ENCODE measurements at regions not wholly inside any gene's neighbourhood (a gene's known extent, or its start where the extent isn't known, plus 50 kb on each side); places are given as distances from the start of the nearest gene placed in this dataset.

- no peak for DNase-seq (ENCODE audit: low read depth)
- H3K4me3 ChIP-seq (ENCODE audit: low read depth, low read length), result no peak overlapping the region
- no peak for TF ChIP-seq CTCF (IDR thresholded peaks at IDR 0.05; ENCODE audit: insufficient read depth, low read length)
Observed at GRCh38 chr5:118165619-118166018, 822.7 kb downstream of the DTWD2 start.

- no peak for DNase-seq (ENCODE audit: low read depth)
- no peak overlapping the region for H3K4me3 ChIP-seq (ENCODE audit: low read depth, low read length)
- no peak for TF ChIP-seq CTCF (IDR thresholded peaks at IDR 0.05; ENCODE audit: insufficient read depth, low read length)
Observed at GRCh38 chr5:118156181-118156580, 832.2 kb downstream of the DTWD2 start.

GRCh38 chr5:118146824-118147223, 841.5 kb downstream of the DTWD2 start:
- no peak for TF ChIP-seq CTCF (IDR thresholded peaks at IDR 0.05; ENCODE audit: insufficient read depth, low read length)
- no peak overlapping the region for H3K4me3 ChIP-seq (ENCODE audit: low read depth, low read length)
- DNase-seq (ENCODE audit: low read depth), result no peak

GRCh38 chr5:118144540-118144939, 843.8 kb downstream of the DTWD2 start:
- TF ChIP-seq CTCF (IDR thresholded peaks at IDR 0.05; ENCODE audit: insufficient read depth, low read length), result no peak
- H3K4me3 ChIP-seq (ENCODE audit: low read depth, low read length), result no peak overlapping the region
- no peak for DNase-seq (ENCODE audit: low read depth)

- TF ChIP-seq CTCF (IDR thresholded peaks at IDR 0.05; ENCODE audit: insufficient read depth, low read length), result no peak
- no peak overlapping the region for H3K4me3 ChIP-seq (ENCODE audit: low read depth, low read length)
- no peak for DNase-seq (ENCODE audit: low read depth)
Observed at GRCh38 chr5:118139361-118139760, 849.0 kb downstream of the DTWD2 start.

- DNase-seq (ENCODE audit: low read depth), result no peak
- no peak overlapping the region for H3K4me3 ChIP-seq (ENCODE audit: low read depth, low read length)
- TF ChIP-seq CTCF (IDR thresholded peaks at IDR 0.05; ENCODE audit: insufficient read depth, low read length), result no peak
Observed at GRCh38 chr5:118126159-118126558, 862.2 kb downstream of the DTWD2 start.

GRCh38 chr5:118125687-118126086, 862.7 kb downstream of the DTWD2 start:
- DNase-seq (ENCODE audit: low read depth), result no peak
- H3K4me3 ChIP-seq (ENCODE audit: low read depth, low read length), result no peak overlapping the region
- TF ChIP-seq CTCF (IDR thresholded peaks at IDR 0.05; ENCODE audit: insufficient read depth, low read length), result no peak

Measured in fibroblast of the aortic adventitia (primary cell).